Liver (tissue), 3 donors: ENCODE measurements at regions not wholly inside any gene's neighbourhood (a gene's known extent, or its start where the extent isn't known, plus 50 kb on each side); places are given as distances from the start of the nearest gene placed in this dataset.

ENCODE experiments used
- ATF3 ChIP-seq: IDR thresholded peaks from 2 replicates; pipeline ENCODE4 v1.6.1; 2016; ENCODE audit warnings: antibody characterized with exemption
- CTCF ChIP-seq: fragments of 150-350 bp; IDR thresholded peaks from 2 replicates; pipeline ENCODE4 v1.5.1; 2017; ENCODE audit warnings: improper control_type of control experiment, low read depth, low read length; ENCODE audit not compliant: missing input control
- EGR1 ChIP-seq, 2 donors: IDR thresholded peaks; 2 replicates each; pipeline ENCODE4 v1.6.1; 2016 to 2018; ENCODE audit warnings: antibody characterized with exemption in 2 of 2, low read depth in 2 of 2
- FOXA1 ChIP-seq: IDR thresholded peaks from 2 replicates; pipeline ENCODE4 v1.6.1; 2016; ENCODE audit warnings: antibody characterized with exemption
- FOXA2 ChIP-seq: IDR thresholded peaks from 2 replicates; pipeline ENCODE4 v1.6.1; 2016; ENCODE audit warnings: antibody characterized with exemption
- JUND ChIP-seq, 2 donors: IDR thresholded peaks; 2 replicates each; pipeline ENCODE4 v1.6.1; 2016; ENCODE audit warnings: antibody characterized with exemption in 2 of 2
- NR2F2 ChIP-seq: IDR thresholded peaks from 2 replicates; pipeline ENCODE4 v1.6.1; 2016; ENCODE audit warnings: antibody characterized with exemption
- RAD21 ChIP-seq, 2 donors: IDR thresholded peaks; 2 replicates each; pipeline ENCODE4 v1.6.1; 2016; ENCODE audit warnings: antibody characterized with exemption in 2 of 2, mild to moderate bottlenecking in 2 of 2
- REST ChIP-seq: IDR thresholded peaks from 2 replicates; pipeline ENCODE4 v1.6.1; 2016; ENCODE audit warnings: antibody characterized with exemption, mild to moderate bottlenecking
- RXRA ChIP-seq, 2 donors: IDR thresholded peaks; 2 replicates each; pipeline ENCODE4 v1.6.1; 2017 to 2018; ENCODE audit warnings: antibody characterized with exemption in 2 of 2, mild to moderate bottlenecking in 1 of 2
- SP1 ChIP-seq: IDR thresholded peaks from 2 replicates; pipeline ENCODE4 v1.6.1; 2018; ENCODE audit warnings: antibody characterized with exemption, mild to moderate bottlenecking
- TAF1 ChIP-seq: conservative IDR thresholded peaks from 2 replicates; pipeline ENCODE4 v1.6.1; 2016; ENCODE audit warnings: antibody characterized with exemption, mild to moderate bottlenecking
- YY1 ChIP-seq: IDR thresholded peaks from 2 replicates; pipeline ENCODE4 v1.6.1; 2016; ENCODE audit warnings: antibody characterized with exemption, mild to moderate bottlenecking
- TF ChIP-seq, protein P1 (sequence below): IDR thresholded peaks from 2 replicates; pipeline ENCODE4 v1.6.1; 2016; ENCODE audit warnings: antibody characterized with exemption
- donor health status: healthy.
- donor health status: healthy.

DNA sequence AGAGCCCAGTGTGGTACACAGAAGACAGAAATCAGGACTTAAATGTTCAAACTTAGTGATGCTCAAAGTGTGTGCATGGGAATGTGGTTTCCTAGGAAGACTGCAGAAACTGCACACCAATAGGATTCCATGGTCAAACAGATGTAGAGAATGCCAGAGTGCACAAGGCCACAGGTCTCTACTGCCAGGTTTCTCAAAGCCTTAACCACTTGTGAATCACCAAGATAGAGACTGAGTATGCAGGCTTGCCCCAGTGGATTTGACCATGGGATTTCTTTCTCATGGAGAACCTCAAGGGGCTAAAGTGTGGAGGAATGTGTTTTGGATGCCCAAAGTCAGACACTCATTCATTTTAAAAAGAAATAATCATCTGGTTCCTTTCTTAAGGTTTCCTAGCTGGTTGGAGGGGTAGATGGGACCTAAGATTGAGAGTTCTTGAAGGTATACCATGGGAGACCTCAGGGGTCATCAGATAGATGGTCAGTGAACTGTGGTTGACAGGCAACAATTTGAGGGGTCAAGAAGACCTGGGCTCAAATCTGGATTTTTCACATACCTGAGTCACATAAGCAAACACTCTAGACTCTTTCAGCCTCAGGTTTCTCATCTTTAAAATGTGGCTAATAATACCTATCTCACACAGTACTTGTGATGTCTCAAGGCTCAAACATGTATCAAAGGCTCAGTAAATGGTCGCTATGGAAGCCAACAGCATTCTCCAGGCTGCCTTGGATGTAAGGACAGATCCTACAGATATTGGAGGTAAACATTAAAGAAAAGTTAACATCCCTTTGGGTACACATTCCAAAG lies 81.1 kb downstream of the BOD1 start:
- TF ChIP-seq CTCF (no peak), REST (no peak), FOXA1 (no peak), YY1 (no peak), RXRA (IDR thresholded peaks at IDR 0.05) (no peak), EGR1 (IDR thresholded peaks at IDR 0.05; ENCODE audit: low read depth in 2 of 2) (no peak), JUND (IDR thresholded peaks at IDR 0.05) (no peak), RAD21 (IDR thresholded peaks at IDR 0.05) (no peak), TAF1 (no peak), NR2F2 (no peak), SP1 (no peak), ATF3 (no peak), FOXA2 (no peak)
- TF ChIP-seq, protein P1, sequence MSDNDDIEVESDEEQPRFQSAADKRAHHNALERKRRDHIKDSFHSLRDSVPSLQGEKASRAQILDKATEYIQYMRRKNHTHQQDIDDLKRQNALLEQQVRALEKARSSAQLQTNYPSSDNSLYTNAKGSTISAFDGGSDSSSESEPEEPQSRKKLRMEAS, result no peak
